WTC11 (cell line): ENCODE measurements at regions not wholly inside any gene's neighbourhood (a gene's known extent, or its start where the extent isn't known, plus 50 kb on each side); places are given as distances from the start of the nearest gene placed in this dataset.

Experiments
- ATAC-seq: fragments of 200-7000 bp; cut with Tn5 transposase; 2 replicates; pipeline ENCODE4 v1.10.0; 2021; ENCODE audit warnings: mild to moderate bottlenecking, moderate library complexity
- CTCF ChIA-PET: fragments of 300-600 bp; sonication (Branson Sonifier 250); formaldehyde crosslinking; loops from one replicate; lab custom pipeline; 2021; ENCODE audit warnings: antibody characterized with exemption; lab: Charles Lee
- POLR2A ChIA-PET: fragments of 350-600 bp; sonication (Branson Sonifier 250); formaldehyde crosslinking; loops from one replicate; lab custom pipeline; 2021; ENCODE audit warnings: antibody characterized with exemption; lab: Charles Lee
- DNase-seq: peaks from one replicate; pipeline ENCODE4 v3.0.0; 2021; ENCODE audit warnings: low spot score
- H3K27ac Mint-ChIP-seq: 2 replicates; pipeline ENCODE4 v1.8.0; 2021; ENCODE audit warnings: mixed read lengths
- H3K27me3 Mint-ChIP-seq: 2 replicates; pipeline ENCODE4 v1.8.0; 2021; ENCODE audit warnings: low read depth, mild to moderate bottlenecking, moderate library complexity, mixed read lengths
- H3K36me3 Mint-ChIP-seq: 2 replicates; pipeline ENCODE4 v1.8.0; 2021; ENCODE audit warnings: mixed read lengths
- H3K4me1 Mint-ChIP-seq: 2 replicates; pipeline ENCODE4 v1.8.0; 2022; ENCODE audit warnings: mixed read lengths
- H3K4me3 Mint-ChIP-seq: 2 replicates; pipeline ENCODE4 v1.8.0; 2021; ENCODE audit warnings: mild to moderate bottlenecking, moderate library complexity, mixed read lengths
- H3K9me3 Mint-ChIP-seq: 2 replicates; pipeline ENCODE4 v1.8.0; 2021; ENCODE audit warnings: mixed read lengths
- ATF1 ChIP-seq: sonication (generic); formaldehyde crosslinking; IDR thresholded peaks from 2 replicates; pipeline ENCODE4 v1.8.1; 2023; ENCODE audit warnings: mild to moderate bottlenecking, moderate library complexity, missing genetic modification reagents
- CTCF ChIP-seq: fragments of 200-600 bp; IDR thresholded peaks from 2 replicates; pipeline ENCODE4 v1.8.0; 2022; ENCODE audit warnings: antibody characterized with exemption
- HMGA2 ChIP-seq: fragments of 250-450 bp; sonication (Bioruptor Pico); IDR thresholded peaks from 2 replicates; pipeline ENCODE4 v1.4.0; 2021; ENCODE audit warnings: mild to moderate bottlenecking, moderate library complexity
- KAT7 ChIP-seq: sonication (generic); formaldehyde crosslinking; IDR thresholded peaks from 2 replicates; pipeline ENCODE4 v1.8.1; 2023; ENCODE audit warnings: missing genetic modification reagents, mild to moderate bottlenecking, borderline replicate concordance
- OVOL2 ChIP-seq: fragments of 250-450 bp; sonication (Bioruptor Pico); IDR thresholded peaks from 2 replicates; pipeline ENCODE4 v1.9.0; 2021; ENCODE audit warnings: mild to moderate bottlenecking, borderline replicate concordance
- PREB ChIP-seq: sonication (generic); formaldehyde crosslinking; IDR thresholded peaks from 2 replicates; pipeline ENCODE4 v1.8.1; 2022; ENCODE audit warnings: mild to moderate bottlenecking, missing genetic modification reagents, moderate library complexity, borderline replicate concordance
- RELA ChIP-seq: sonication (generic); formaldehyde crosslinking; IDR thresholded peaks from 2 replicates; pipeline ENCODE4 v1.8.1; 2022; ENCODE audit warnings: missing genetic modification reagents, mild to moderate bottlenecking, borderline replicate concordance
- ZNF232 ChIP-seq: sonication (generic); formaldehyde crosslinking; IDR thresholded peaks from 2 replicates; pipeline ENCODE4 v1.8.0; 2022; ENCODE audit warnings: mild to moderate bottlenecking, missing genetic modification reagents
- ZNF416 ChIP-seq: fragments of 250-450 bp; sonication (Bioruptor Pico); IDR thresholded peaks from 2 replicates; pipeline ENCODE4 v1.9.0; 2021; ENCODE audit warnings: mild to moderate bottlenecking, inconsistent platforms
- TF ChIP-seq, protein P1 (sequence below): fragments of 250-450 bp; sonication (Bioruptor Pico); conservative IDR thresholded peaks from 2 replicates; pipeline ENCODE4 v1.9.0; 2021; ENCODE audit warnings: mild to moderate bottlenecking
- TF ChIP-seq, protein P2 (sequence below): sonication (generic); formaldehyde crosslinking; IDR thresholded peaks from 2 replicates; pipeline ENCODE4 v1.8.0; 2023; ENCODE audit warnings: missing genetic modification reagents, mild to moderate bottlenecking, borderline replicate concordance
- TF ChIP-seq, protein P3 (sequence below): sonication (generic); formaldehyde crosslinking; IDR thresholded peaks from 2 replicates; pipeline ENCODE4 v1.8.0; 2022; ENCODE audit warnings: mild to moderate bottlenecking, missing genetic modification reagents
- TF ChIP-seq, protein P4 (sequence below): sonication (generic); formaldehyde crosslinking; IDR thresholded peaks from 2 replicates; pipeline ENCODE4 v1.8.1; 2022; ENCODE audit warnings: low read depth, mild to moderate bottlenecking, moderate library complexity, missing genetic modification reagents, borderline replicate concordance

- peaks cover 9% of the 10 kb centered on the region for H3K36me3 Mint-ChIP-seq
- no peak overlapping the region for H3K4me3 Mint-ChIP-seq
- H3K9me3 Mint-ChIP-seq = peaks cover 24% of the 10 kb centered on the region
- peaks cover 94% of the 10 kb centered on the region for H3K27me3 Mint-ChIP-seq
- DNase-seq (no peak), ATAC-seq (no peak)
- no peak overlapping the region for H3K27ac Mint-ChIP-seq
- peaks cover 8% of the 10 kb centered on the region; the same call in 1 of the 2 replicates for H3K4me1 Mint-ChIP-seq
- ChIA-PET POLR2A (no interaction called here), CTCF (no interaction called here)
- TF ChIP-seq ATF1 (no peak), OVOL2 (no peak)
Measured at GRCh38 chr10:52378124-52378523, 64.0 kb downstream of the DKK1 start.

GRCh38 chr10:52379287-52379686 lies 65.2 kb downstream of the DKK1 start:
- POLR2A ChIA-PET = no interaction called here
- H3K4me1 Mint-ChIP-seq = peaks cover 8% of the 10 kb centered on the region; the same call in 1 of the 2 replicates
- no peak overlapping the region for H3K27ac Mint-ChIP-seq
- H3K4me3 Mint-ChIP-seq = no peak overlapping the region
- DNase-seq = no peak
- CTCF ChIA-PET = no interaction called here
- H3K36me3 Mint-ChIP-seq = peaks cover 8% of the 10 kb centered on the region
- peaks cover 15% of the 10 kb centered on the region for H3K9me3 Mint-ChIP-seq
- ATAC-seq = no peak
- peaks cover 87% of the 10 kb centered on the region for H3K27me3 Mint-ChIP-seq
- TF ChIP-seq, protein P1, sequence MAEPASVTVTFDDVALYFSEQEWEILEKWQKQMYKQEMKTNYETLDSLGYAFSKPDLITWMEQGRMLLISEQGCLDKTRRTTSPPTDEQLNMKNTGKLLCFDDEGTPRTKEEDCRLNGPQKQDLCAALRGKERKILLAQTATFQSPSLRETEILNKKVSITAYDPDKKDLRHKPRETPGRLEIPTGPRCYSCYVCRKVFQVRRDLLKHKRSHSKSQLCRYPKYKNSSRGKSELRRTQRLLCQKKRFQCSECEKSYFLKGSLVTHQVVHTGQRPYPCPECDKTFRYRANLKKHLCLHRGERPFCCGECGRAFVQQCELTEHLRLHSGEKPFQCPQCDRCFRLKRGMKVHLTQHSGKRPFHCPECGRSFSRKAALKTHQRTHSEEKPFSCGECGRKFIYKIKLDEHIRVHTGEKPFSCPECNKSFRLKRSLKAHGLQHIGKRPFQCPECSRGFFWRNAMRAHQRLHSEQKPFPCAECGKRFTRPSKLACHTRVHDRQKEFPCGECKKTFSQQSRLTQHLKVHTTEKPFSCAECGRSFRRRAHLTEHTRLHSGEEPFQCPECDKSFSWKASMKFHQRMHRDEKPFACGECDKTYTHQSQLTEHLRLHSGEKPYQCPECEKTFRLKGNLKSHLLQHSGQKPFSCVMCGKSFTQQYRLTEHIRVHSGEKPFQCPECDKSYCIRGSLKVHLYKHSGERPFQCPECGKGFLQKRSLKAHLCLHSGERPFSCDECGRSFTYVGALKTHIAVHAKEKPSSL (CRISPR knock-in tag) = no peak
- TF ChIP-seq, protein P2, sequence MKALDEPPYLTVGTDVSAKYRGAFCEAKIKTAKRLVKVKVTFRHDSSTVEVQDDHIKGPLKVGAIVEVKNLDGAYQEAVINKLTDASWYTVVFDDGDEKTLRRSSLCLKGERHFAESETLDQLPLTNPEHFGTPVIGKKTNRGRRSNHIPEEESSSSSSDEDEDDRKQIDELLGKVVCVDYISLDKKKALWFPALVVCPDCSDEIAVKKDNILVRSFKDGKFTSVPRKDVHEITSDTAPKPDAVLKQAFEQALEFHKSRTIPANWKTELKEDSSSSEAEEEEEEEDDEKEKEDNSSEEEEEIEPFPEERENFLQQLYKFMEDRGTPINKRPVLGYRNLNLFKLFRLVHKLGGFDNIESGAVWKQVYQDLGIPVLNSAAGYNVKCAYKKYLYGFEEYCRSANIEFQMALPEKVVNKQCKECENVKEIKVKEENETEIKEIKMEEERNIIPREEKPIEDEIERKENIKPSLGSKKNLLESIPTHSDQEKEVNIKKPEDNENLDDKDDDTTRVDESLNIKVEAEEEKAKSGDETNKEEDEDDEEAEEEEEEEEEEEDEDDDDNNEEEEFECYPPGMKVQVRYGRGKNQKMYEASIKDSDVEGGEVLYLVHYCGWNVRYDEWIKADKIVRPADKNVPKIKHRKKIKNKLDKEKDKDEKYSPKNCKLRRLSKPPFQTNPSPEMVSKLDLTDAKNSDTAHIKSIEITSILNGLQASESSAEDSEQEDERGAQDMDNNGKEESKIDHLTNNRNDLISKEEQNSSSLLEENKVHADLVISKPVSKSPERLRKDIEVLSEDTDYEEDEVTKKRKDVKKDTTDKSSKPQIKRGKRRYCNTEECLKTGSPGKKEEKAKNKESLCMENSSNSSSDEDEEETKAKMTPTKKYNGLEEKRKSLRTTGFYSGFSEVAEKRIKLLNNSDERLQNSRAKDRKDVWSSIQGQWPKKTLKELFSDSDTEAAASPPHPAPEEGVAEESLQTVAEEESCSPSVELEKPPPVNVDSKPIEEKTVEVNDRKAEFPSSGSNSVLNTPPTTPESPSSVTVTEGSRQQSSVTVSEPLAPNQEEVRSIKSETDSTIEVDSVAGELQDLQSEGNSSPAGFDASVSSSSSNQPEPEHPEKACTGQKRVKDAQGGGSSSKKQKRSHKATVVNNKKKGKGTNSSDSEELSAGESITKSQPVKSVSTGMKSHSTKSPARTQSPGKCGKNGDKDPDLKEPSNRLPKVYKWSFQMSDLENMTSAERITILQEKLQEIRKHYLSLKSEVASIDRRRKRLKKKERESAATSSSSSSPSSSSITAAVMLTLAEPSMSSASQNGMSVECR (CRISPR knock-in tag) = no peak
- no peak for TF ChIP-seq ZNF416 (CRISPR knock-in tag)

- no peak for ATAC-seq
- no peak for DNase-seq
- no peak for TF ChIP-seq CTCF
- TF ChIP-seq, protein P3, sequence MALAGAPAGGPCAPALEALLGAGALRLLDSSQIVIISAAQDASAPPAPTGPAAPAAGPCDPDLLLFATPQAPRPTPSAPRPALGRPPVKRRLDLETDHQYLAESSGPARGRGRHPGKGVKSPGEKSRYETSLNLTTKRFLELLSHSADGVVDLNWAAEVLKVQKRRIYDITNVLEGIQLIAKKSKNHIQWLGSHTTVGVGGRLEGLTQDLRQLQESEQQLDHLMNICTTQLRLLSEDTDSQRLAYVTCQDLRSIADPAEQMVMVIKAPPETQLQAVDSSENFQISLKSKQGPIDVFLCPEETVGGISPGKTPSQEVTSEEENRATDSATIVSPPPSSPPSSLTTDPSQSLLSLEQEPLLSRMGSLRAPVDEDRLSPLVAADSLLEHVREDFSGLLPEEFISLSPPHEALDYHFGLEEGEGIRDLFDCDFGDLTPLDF (CRISPR knock-in tag) = no peak
- TF ChIP-seq RELA (CRISPR knock-in tag) = no peak
- TF ChIP-seq HMGA2 (CRISPR knock-in tag) = no peak
- TF ChIP-seq KAT7 (CRISPR knock-in tag) = no peak
- TF ChIP-seq PREB = no peak
- TF ChIP-seq ZNF232 (CRISPR knock-in tag) = no peak
- TF ChIP-seq, protein P4, sequence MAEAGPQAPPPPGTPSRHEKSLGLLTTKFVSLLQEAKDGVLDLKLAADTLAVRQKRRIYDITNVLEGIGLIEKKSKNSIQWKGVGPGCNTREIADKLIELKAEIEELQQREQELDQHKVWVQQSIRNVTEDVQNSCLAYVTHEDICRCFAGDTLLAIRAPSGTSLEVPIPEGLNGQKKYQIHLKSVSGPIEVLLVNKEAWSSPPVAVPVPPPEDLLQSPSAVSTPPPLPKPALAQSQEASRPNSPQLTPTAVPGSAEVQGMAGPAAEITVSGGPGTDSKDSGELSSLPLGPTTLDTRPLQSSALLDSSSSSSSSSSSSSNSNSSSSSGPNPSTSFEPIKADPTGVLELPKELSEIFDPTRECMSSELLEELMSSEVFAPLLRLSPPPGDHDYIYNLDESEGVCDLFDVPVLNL (CRISPR knock-in tag) = no peak
- TF ChIP-seq, all 79 proteins: peak for 0
- Mint-ChIP-seq H3K36me3 (no peaks in the 10 kb centered on the region), H3K4me3 (no peak overlapping the region), H3K9me3 (no peaks in the 10 kb centered on the region), H3K4me1 (no peaks in the 10 kb centered on the region), H3K27me3 (peaks cover 61% of the 10 kb centered on the region), H3K27ac (no peak overlapping the region)
- CTCF ChIA-PET = no interaction called here
- POLR2A ChIA-PET = no interaction called here
Measured at GRCh38 chr10:52383088-52383487, 69.0 kb downstream of the DKK1 start.
